ENCODE measurements at regions not wholly inside any gene's neighbourhood (a gene's known extent, or its start where the extent isn't known, plus 50 kb on each side); places are given as distances from the start of the nearest gene placed in this dataset.

DNA sequence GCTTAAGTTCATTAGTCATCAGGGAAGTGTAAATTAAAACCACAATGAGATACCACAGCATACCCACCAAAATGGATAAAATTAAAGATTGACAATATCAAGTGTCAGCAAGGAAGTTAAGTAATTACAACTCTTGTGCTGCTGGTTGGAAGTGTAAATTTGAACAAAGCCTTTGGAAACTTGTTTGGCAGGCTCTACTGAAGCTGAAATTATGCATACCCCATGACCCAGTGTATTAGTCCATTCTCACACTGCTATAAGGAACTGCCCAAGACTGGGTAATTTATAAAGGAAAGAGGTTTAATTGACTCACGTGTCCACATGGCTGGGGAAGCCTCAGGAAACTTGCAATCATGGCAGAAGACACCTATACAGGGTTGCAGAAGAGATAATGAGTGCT lies 196.1 kb downstream of the PDCD6IP start:
- Histone ChIP-seq H3K4me1 (ENCODE audit: insufficient read depth) (no peaks in the 10 kb centered on the region), H3K9me2 (ENCODE audit: insufficient read depth) (0 out of 2 replicates have a peak, but pooled peaks cover 8% of the 10 kb centered on the region), H3K27me3 (ENCODE audit: insufficient read depth) (no peaks in the 10 kb centered on the region), H3K4me3 (no peak overlapping the region), H4K20me1 (replicated peaks; ENCODE audit: insufficient read depth) (no peaks in the 10 kb centered on the region), H3K27ac (ENCODE audit: low read depth) (no peak overlapping the region), H3K36me3 (ENCODE audit: insufficient read depth) (no peaks in the 10 kb centered on the region), H2AFZ (no peak overlapping the region), H3K79me2 (replicated peaks; ENCODE audit: insufficient read depth) (no peaks in the 10 kb centered on the region), H3F3A (replicated peaks; ENCODE audit: low read depth) (no peaks in the 10 kb centered on the region), H3K4me2 (no peak overlapping the region)
- peaks cover 12% of the 10 kb centered on the region for H3K36me3 Mint-ChIP-seq (ENCODE audit: low read depth)
- ATAC-seq = no peak
- H3K27me3 Mint-ChIP-seq (ENCODE audit: insufficient read depth, low read depth, poor library complexity) = no peaks in the 10 kb centered on the region
- peaks cover 34% of the 10 kb centered on the region for H3K9me3 Mint-ChIP-seq
- TF ChIP-seq ZNF331 (CRISPR knock-in tag; IDR thresholded peaks at IDR 0.05; ENCODE audit: low read depth) = no peak
- no peak for TF ChIP-seq POLR2AphosphoS5 (IDR thresholded peaks at IDR 0.05; ENCODE audit: low read depth)
- no peak for DNase-seq (ENCODE audit: low spot score)
- H3K27ac Mint-ChIP-seq = no peak overlapping the region
- peaks cover 2% of the 10 kb centered on the region for H3K4me1 Mint-ChIP-seq
- no peak overlapping the region for H3K4me3 Mint-ChIP-seq

DNA sequence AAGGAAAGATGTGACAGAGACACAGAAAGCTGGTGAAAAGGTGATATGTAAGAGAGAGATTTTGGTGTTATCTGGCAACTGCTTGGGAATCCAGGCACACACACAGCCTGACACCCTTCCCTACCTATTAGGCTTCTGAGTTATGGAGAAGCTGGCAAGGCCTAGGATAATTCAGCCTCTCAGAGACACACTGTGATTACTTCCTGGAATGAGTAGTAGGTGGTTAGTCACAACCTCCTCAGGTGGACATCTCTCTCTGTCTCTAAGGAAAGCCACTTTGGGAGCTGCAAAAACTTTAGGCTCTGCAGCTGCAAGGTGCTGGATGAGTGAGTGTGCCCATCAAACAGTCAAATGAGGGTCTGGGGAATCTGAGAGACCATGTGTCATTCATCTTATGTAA lies 201.9 kb downstream of the PDCD6IP start:
- peaks cover 2% of the 10 kb centered on the region for H3K27me3 Mint-ChIP-seq (ENCODE audit: insufficient read depth, low read depth, poor library complexity)
- Histone ChIP-seq H3K36me3 (ENCODE audit: insufficient read depth) (no peaks in the 10 kb centered on the region), H3K4me2 (no peak overlapping the region), H3K27me3 (ENCODE audit: insufficient read depth) (no peaks in the 10 kb centered on the region), H3K4me1 (ENCODE audit: insufficient read depth) (no peaks in the 10 kb centered on the region), H3K79me2 (replicated peaks; ENCODE audit: insufficient read depth) (no peaks in the 10 kb centered on the region), H3F3A (replicated peaks; ENCODE audit: low read depth) (no peaks in the 10 kb centered on the region), H3K9me2 (ENCODE audit: insufficient read depth) (no peaks in the 10 kb centered on the region), H3K27ac (ENCODE audit: low read depth) (no peak overlapping the region), H3K4me3 (no peak overlapping the region), H2AFZ (no peak overlapping the region), H4K20me1 (replicated peaks; ENCODE audit: insufficient read depth) (no peaks in the 10 kb centered on the region)
- TF ChIP-seq JUNB (IDR thresholded peaks at IDR 0.05; ENCODE audit: unreplicated experiment) (no peak), STAT1 (IDR thresholded peaks at IDR 0.05; ENCODE audit: unreplicated experiment) (no peak)
- H3K4me3 Mint-ChIP-seq = no peak overlapping the region
- no peaks in the 10 kb centered on the region for H3K4me1 Mint-ChIP-seq
- H3K36me3 Mint-ChIP-seq (ENCODE audit: low read depth) = peaks cover 5% of the 10 kb centered on the region; the same call in 2 of the 3 replicates
- ATAC-seq = no peak
- no peak overlapping the region for H3K27ac Mint-ChIP-seq
- H3K9me3 Mint-ChIP-seq = peaks cover 19% of the 10 kb centered on the region
- no peak for DNase-seq (ENCODE audit: low spot score)

DNA sequence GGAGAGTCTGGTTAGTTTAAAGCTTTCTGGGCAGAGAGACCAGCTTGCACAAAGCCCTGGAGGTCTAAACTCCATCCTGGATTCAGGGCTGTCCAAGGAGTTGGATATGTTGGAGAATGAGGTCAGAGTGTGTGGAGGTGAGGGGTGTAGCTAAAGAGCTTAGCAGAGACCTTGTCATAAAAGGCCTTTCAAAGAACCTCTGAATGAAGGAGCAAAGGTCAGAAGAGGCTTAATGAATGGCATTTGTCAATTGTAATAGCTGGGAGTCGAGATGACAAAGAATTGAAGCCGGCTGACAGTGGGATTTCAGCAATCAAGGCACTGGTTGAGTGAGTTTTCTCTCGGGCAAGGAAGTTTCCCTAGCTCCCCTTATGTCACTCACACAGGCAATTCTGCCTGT lies 202.6 kb downstream of the PDCD6IP start:
- no peak overlapping the region for H3K4me3 ChIP-seq
- 0 out of 2 replicates have a peak, but pooled peaks cover 3% of the 10 kb centered on the region for H3K9me2 ChIP-seq (ENCODE audit: insufficient read depth)
- no peaks in the 10 kb centered on the region for H3K36me3 ChIP-seq (ENCODE audit: insufficient read depth)
- H4K20me1 ChIP-seq (replicated peaks; ENCODE audit: insufficient read depth) = no peaks in the 10 kb centered on the region
- H3K4me2 ChIP-seq = no peak overlapping the region
- Mint-ChIP-seq H3K4me1 (no peaks in the 10 kb centered on the region), H3K27ac (no peak overlapping the region), H3K27me3 (ENCODE audit: insufficient read depth, low read depth, poor library complexity) (peaks cover 2% of the 10 kb centered on the region), H3K36me3 (ENCODE audit: low read depth) (peaks cover 5% of the 10 kb centered on the region; the same call in 2 of the 3 replicates), H3K4me3 (no peak overlapping the region), H3K9me3 (peaks cover 12% of the 10 kb centered on the region)
- H3K27ac ChIP-seq (ENCODE audit: low read depth) = no peak overlapping the region
- DNase-seq (ENCODE audit: low spot score) = no peak
- no peaks in the 10 kb centered on the region for H3K27me3 ChIP-seq (ENCODE audit: insufficient read depth)
- H2AFZ ChIP-seq = no peak overlapping the region
- TF ChIP-seq ZNF331 (CRISPR knock-in tag; IDR thresholded peaks at IDR 0.05; ENCODE audit: low read depth) (no peak), POLR2AphosphoS5 (IDR thresholded peaks at IDR 0.05; ENCODE audit: low read depth) (no peak), STAT1 (IDR thresholded peaks at IDR 0.05; ENCODE audit: unreplicated experiment) (no peak)
- TF ChIP-seq, protein P1, sequence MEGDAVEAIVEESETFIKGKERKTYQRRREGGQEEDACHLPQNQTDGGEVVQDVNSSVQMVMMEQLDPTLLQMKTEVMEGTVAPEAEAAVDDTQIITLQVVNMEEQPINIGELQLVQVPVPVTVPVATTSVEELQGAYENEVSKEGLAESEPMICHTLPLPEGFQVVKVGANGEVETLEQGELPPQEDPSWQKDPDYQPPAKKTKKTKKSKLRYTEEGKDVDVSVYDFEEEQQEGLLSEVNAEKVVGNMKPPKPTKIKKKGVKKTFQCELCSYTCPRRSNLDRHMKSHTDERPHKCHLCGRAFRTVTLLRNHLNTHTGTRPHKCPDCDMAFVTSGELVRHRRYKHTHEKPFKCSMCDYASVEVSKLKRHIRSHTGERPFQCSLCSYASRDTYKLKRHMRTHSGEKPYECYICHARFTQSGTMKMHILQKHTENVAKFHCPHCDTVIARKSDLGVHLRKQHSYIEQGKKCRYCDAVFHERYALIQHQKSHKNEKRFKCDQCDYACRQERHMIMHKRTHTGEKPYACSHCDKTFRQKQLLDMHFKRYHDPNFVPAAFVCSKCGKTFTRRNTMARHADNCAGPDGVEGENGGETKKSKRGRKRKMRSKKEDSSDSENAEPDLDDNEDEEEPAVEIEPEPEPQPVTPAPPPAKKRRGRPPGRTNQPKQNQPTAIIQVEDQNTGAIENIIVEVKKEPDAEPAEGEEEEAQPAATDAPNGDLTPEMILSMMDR (conservative IDR thresholded peaks at IDR 0.05; ENCODE audit: low read depth in 2 of 2) = no peak
- TF ChIP-seq, protein P2, sequence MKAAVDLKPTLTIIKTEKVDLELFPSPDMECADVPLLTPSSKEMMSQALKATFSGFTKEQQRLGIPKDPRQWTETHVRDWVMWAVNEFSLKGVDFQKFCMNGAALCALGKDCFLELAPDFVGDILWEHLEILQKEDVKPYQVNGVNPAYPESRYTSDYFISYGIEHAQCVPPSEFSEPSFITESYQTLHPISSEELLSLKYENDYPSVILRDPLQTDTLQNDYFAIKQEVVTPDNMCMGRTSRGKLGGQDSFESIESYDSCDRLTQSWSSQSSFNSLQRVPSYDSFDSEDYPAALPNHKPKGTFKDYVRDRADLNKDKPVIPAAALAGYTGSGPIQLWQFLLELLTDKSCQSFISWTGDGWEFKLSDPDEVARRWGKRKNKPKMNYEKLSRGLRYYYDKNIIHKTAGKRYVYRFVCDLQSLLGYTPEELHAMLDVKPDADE (IDR thresholded peaks at IDR 0.05) = no peak
- TF ChIP-seq, protein P3, sequence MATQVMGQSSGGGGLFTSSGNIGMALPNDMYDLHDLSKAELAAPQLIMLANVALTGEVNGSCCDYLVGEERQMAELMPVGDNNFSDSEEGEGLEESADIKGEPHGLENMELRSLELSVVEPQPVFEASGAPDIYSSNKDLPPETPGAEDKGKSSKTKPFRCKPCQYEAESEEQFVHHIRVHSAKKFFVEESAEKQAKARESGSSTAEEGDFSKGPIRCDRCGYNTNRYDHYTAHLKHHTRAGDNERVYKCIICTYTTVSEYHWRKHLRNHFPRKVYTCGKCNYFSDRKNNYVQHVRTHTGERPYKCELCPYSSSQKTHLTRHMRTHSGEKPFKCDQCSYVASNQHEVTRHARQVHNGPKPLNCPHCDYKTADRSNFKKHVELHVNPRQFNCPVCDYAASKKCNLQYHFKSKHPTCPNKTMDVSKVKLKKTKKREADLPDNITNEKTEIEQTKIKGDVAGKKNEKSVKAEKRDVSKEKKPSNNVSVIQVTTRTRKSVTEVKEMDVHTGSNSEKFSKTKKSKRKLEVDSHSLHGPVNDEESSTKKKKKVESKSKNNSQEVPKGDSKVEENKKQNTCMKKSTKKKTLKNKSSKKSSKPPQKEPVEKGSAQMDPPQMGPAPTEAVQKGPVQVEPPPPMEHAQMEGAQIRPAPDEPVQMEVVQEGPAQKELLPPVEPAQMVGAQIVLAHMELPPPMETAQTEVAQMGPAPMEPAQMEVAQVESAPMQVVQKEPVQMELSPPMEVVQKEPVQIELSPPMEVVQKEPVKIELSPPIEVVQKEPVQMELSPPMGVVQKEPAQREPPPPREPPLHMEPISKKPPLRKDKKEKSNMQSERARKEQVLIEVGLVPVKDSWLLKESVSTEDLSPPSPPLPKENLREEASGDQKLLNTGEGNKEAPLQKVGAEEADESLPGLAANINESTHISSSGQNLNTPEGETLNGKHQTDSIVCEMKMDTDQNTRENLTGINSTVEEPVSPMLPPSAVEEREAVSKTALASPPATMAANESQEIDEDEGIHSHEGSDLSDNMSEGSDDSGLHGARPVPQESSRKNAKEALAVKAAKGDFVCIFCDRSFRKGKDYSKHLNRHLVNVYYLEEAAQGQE (IDR thresholded peaks at IDR 0.05; ENCODE audit: unreplicated experiment) = no peak
- no peaks in the 10 kb centered on the region for H3K79me2 ChIP-seq (replicated peaks; ENCODE audit: insufficient read depth)
- no peak for ATAC-seq
- no peaks in the 10 kb centered on the region for H3K4me1 ChIP-seq (ENCODE audit: insufficient read depth)
- no peaks in the 10 kb centered on the region for H3F3A ChIP-seq (replicated peaks; ENCODE audit: low read depth)

Measured in GM23338 (cell line).